ENCODE measurements at regions not wholly inside any gene's neighbourhood (a gene's known extent, or its start where the extent isn't known, plus 50 kb on each side); places are given as distances from the start of the nearest gene placed in this dataset.

DNA sequence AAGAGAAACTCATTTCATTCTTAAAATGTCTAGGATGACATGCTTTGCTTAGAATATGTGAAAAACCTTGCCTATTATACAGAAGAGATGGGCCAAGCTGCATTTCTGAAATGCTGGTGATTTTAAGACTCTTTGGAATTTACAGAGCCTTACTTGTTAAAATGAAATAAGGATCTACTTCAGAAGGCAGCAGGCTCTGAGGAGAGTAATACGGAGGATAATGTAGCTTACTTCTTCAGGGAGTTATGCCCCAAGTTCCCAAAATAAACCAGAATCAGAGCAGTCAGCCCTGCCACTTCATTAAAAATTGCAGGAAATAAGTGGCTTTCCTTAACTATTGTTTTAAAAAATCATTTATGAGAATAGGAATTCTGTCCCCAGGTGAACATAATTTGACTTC, 1000.3 kb upstream of the RAG2 start:
- Histone ChIP-seq H3F3A (ENCODE audit: insufficient read depth, low read length, poor library complexity, severe bottlenecking) (no peaks in the 10 kb centered on the region), H3K27me3 (ENCODE audit: insufficient read depth, low read depth, low read length) (no peaks in the 10 kb centered on the region), H3K36me3 (ENCODE audit: insufficient read depth, low read length) (no peaks in the 10 kb centered on the region), H3K9me3 (ENCODE audit: low read length) (no peaks in the 10 kb centered on the region), H3K4me3 (ENCODE audit: low read length) (no peak overlapping the region), H2AFZ (ENCODE audit: low read depth, low read length) (no peak overlapping the region), H3K79me2 (replicated peaks; ENCODE audit: insufficient read depth, low read length) (no peaks in the 10 kb centered on the region), H3K27ac (ENCODE audit: low read length) (no peak overlapping the region), H3K9ac (ENCODE audit: low read length) (no peak overlapping the region), H3K9me2 (ENCODE audit: insufficient read depth, low read length) (no peaks in the 10 kb centered on the region), H3K4me2 (ENCODE audit: low read length) (no peak overlapping the region), H4K20me1 (ENCODE audit: insufficient read depth) (no peaks in the 10 kb centered on the region)
- TF ChIP-seq MXI1 (conservative IDR thresholded peaks at IDR 0.05; ENCODE audit: poor library complexity, severe bottlenecking) = no peak
- no peak for TF ChIP-seq SMC3 (conservative IDR thresholded peaks at IDR 0.05; ENCODE audit: poor library complexity)
- TF ChIP-seq, protein P1, sequence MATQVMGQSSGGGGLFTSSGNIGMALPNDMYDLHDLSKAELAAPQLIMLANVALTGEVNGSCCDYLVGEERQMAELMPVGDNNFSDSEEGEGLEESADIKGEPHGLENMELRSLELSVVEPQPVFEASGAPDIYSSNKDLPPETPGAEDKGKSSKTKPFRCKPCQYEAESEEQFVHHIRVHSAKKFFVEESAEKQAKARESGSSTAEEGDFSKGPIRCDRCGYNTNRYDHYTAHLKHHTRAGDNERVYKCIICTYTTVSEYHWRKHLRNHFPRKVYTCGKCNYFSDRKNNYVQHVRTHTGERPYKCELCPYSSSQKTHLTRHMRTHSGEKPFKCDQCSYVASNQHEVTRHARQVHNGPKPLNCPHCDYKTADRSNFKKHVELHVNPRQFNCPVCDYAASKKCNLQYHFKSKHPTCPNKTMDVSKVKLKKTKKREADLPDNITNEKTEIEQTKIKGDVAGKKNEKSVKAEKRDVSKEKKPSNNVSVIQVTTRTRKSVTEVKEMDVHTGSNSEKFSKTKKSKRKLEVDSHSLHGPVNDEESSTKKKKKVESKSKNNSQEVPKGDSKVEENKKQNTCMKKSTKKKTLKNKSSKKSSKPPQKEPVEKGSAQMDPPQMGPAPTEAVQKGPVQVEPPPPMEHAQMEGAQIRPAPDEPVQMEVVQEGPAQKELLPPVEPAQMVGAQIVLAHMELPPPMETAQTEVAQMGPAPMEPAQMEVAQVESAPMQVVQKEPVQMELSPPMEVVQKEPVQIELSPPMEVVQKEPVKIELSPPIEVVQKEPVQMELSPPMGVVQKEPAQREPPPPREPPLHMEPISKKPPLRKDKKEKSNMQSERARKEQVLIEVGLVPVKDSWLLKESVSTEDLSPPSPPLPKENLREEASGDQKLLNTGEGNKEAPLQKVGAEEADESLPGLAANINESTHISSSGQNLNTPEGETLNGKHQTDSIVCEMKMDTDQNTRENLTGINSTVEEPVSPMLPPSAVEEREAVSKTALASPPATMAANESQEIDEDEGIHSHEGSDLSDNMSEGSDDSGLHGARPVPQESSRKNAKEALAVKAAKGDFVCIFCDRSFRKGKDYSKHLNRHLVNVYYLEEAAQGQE (IDR thresholded peaks at IDR 0.05; ENCODE audit: borderline replicate concordance) = no peak
- TF ChIP-seq TAF1 (IDR thresholded peaks at IDR 0.05; ENCODE audit: low read depth) = no peak
- no peak for TF ChIP-seq RAD21 (conservative IDR thresholded peaks at IDR 0.05)
- TF ChIP-seq, protein P2, sequence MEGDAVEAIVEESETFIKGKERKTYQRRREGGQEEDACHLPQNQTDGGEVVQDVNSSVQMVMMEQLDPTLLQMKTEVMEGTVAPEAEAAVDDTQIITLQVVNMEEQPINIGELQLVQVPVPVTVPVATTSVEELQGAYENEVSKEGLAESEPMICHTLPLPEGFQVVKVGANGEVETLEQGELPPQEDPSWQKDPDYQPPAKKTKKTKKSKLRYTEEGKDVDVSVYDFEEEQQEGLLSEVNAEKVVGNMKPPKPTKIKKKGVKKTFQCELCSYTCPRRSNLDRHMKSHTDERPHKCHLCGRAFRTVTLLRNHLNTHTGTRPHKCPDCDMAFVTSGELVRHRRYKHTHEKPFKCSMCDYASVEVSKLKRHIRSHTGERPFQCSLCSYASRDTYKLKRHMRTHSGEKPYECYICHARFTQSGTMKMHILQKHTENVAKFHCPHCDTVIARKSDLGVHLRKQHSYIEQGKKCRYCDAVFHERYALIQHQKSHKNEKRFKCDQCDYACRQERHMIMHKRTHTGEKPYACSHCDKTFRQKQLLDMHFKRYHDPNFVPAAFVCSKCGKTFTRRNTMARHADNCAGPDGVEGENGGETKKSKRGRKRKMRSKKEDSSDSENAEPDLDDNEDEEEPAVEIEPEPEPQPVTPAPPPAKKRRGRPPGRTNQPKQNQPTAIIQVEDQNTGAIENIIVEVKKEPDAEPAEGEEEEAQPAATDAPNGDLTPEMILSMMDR (IDR thresholded peaks at IDR 0.05; ENCODE audit: poor library complexity, severe bottlenecking) = no peak
- TF ChIP-seq EP300 (conservative IDR thresholded peaks at IDR 0.05; ENCODE audit: poor library complexity, severe bottlenecking) = no peak
- no peak for TF ChIP-seq EZH2 (IDR thresholded peaks at IDR 0.05; ENCODE audit: borderline replicate concordance, insufficient read depth, low read length, poor library complexity, severe bottlenecking)
- no peak for TF ChIP-seq POLR2AphosphoS5 (IDR thresholded peaks at IDR 0.05)

DNA sequence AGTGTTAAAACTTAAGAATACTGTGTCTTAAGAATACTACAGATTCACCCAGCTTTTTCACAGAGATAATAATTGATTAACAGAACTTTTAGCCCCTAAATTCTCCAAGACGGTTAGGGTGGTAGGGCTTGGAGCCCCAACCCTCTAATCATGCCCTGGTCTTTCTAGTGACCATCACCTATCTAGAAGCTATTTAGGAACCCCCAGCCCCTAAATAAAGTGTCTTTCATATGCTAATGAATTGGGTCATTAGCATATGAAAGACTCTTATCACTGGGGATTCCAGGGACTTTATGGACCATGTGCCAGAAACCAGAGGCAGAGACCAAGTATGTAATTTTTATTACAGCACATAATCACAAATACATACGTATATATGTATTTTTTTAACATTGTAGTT, 999.7 kb upstream of the RAG2 start:
- H3K79me2 ChIP-seq (replicated peaks; ENCODE audit: insufficient read depth, low read length) = no peaks in the 10 kb centered on the region
- H3K4me3 ChIP-seq (ENCODE audit: low read length) = no peak overlapping the region
- no peaks in the 10 kb centered on the region for H3F3A ChIP-seq (ENCODE audit: insufficient read depth, low read length, poor library complexity, severe bottlenecking)
- no peak overlapping the region for H3K27ac ChIP-seq (ENCODE audit: low read length)
- no peaks in the 10 kb centered on the region for H4K20me1 ChIP-seq (ENCODE audit: insufficient read depth)
- TF ChIP-seq EZH2 (IDR thresholded peaks at IDR 0.05; ENCODE audit: borderline replicate concordance, insufficient read depth, low read length, poor library complexity, severe bottlenecking) (no peak), RAD21 (conservative IDR thresholded peaks at IDR 0.05) (no peak), POLR2AphosphoS5 (IDR thresholded peaks at IDR 0.05) (no peak), MXI1 (conservative IDR thresholded peaks at IDR 0.05; ENCODE audit: poor library complexity, severe bottlenecking) (no peak), SMC3 (conservative IDR thresholded peaks at IDR 0.05; ENCODE audit: poor library complexity) (no peak), EP300 (conservative IDR thresholded peaks at IDR 0.05; ENCODE audit: poor library complexity, severe bottlenecking) (no peak), TAF1 (IDR thresholded peaks at IDR 0.05; ENCODE audit: low read depth) (no peak)
- TF ChIP-seq, protein P1 (IDR thresholded peaks at IDR 0.05; ENCODE audit: borderline replicate concordance) = no peak
- TF ChIP-seq, protein P2 (IDR thresholded peaks at IDR 0.05; ENCODE audit: poor library complexity, severe bottlenecking) = no peak
- H3K36me3 ChIP-seq (ENCODE audit: insufficient read depth, low read length) = no peaks in the 10 kb centered on the region
- no peak overlapping the region for H2AFZ ChIP-seq (ENCODE audit: low read depth, low read length)
- no peaks in the 10 kb centered on the region for H3K9me2 ChIP-seq (ENCODE audit: insufficient read depth, low read length)
- no peak overlapping the region for H3K4me2 ChIP-seq (ENCODE audit: low read length)
- no peak overlapping the region for H3K9ac ChIP-seq (ENCODE audit: low read length)
- H3K9me3 ChIP-seq (ENCODE audit: low read length) = no peaks in the 10 kb centered on the region
- H3K27me3 ChIP-seq (ENCODE audit: insufficient read depth, low read depth, low read length) = no peaks in the 10 kb centered on the region
